Hepatocyte (in vitro differentiated cells): ENCODE measurements at regions not wholly inside any gene's neighbourhood (a gene's known extent, or its start where the extent isn't known, plus 50 kb on each side); places are given as distances from the start of the nearest gene placed in this dataset.

Experiments
- DNase-seq: peaks from one replicate; pipeline ENCODE4 v3.0.0-alpha.2; 2016; ENCODE audit warnings: low spot score
- H2AFZ ChIP-seq: fragments of 200-600 bp; sonication (generic); 2 replicates; pipeline ENCODE4 v1.6.0; 2016; ENCODE audit warnings: antibody characterized with exemption, mild to moderate bottlenecking
- H3K27ac ChIP-seq: fragments of 200-600 bp; sonication (generic); 2 replicates; pipeline ENCODE4 v1.5.1; 2016; ENCODE audit warnings: mild to moderate bottlenecking
- H3K27me3 ChIP-seq: fragments of 200-600 bp; sonication (generic); 2 replicates; pipeline ENCODE4 v1.6.1; 2016
- H3K36me3 ChIP-seq: fragments of 200-600 bp; sonication (generic); replicated peaks from 2 replicates; pipeline ENCODE4 v1.5.1; 2016; ENCODE audit warnings: low read depth; ENCODE audit not compliant: insufficient read depth
- H3K4me1 ChIP-seq: fragments of 200-600 bp; sonication (generic); 2 replicates; pipeline ENCODE4 v1.5.1; 2016; ENCODE audit warnings: mild to moderate bottlenecking, moderate library complexity; ENCODE audit not compliant: insufficient read depth
- H3K4me2 ChIP-seq: fragments of 200-600 bp; sonication (generic); 2 replicates; pipeline ENCODE4 v1.6.0; 2016
- H3K4me3 ChIP-seq: fragments of 200-600 bp; sonication (generic); 2 replicates; pipeline ENCODE4 v1.5.1; 2016; ENCODE audit warnings: mild to moderate bottlenecking
- H3K79me2 ChIP-seq: fragments of 200-600 bp; sonication (generic); 2 replicates; pipeline ENCODE4 v1.6.0; 2017; ENCODE audit warnings: mild to moderate bottlenecking
- H3K9me2 ChIP-seq: fragments of 200-600 bp; sonication (generic); replicated peaks from 2 replicates; pipeline ENCODE4 v1.6.0; 2017; ENCODE audit warnings: mild to moderate bottlenecking; ENCODE audit not compliant: insufficient read depth
- H3K9me3 ChIP-seq: fragments of 200-600 bp; sonication (generic); 2 replicates; pipeline ENCODE4 v1.5.1; 2016; ENCODE audit warnings: low read depth, mild to moderate bottlenecking
- H4K20me1 ChIP-seq: fragments of 200-600 bp; sonication (generic); 2 replicates; pipeline ENCODE4 v1.6.0; 2016; ENCODE audit warnings: mild to moderate bottlenecking; ENCODE audit not compliant: insufficient read depth, poor library complexity, severe bottlenecking
- EZH2 ChIP-seq: fragments of 200-600 bp; sonication (generic); IDR thresholded peaks from 2 replicates; pipeline ENCODE4 v1.6.1; 2016; ENCODE audit warnings: antibody characterized with exemption, mild to moderate bottlenecking, borderline replicate concordance
- EZH2phosphoT487 ChIP-seq: fragments of 200-600 bp; sonication (generic); IDR thresholded peaks from one replicate; pipeline ENCODE4 v1.6.1; 2018; ENCODE audit warnings: antibody characterized with exemption, mild to moderate bottlenecking, low read depth, moderate library complexity; ENCODE audit not compliant: unreplicated experiment, severe bottlenecking
- WGBS: methylation state at CpG from one replicate; pipeline ENCODE4 v1.1.6; 2016; ENCODE audit warnings: low lambda C conversion rate; ENCODE audit errors: missing lambda C conversion rate; 5-methylcytosine and 5-hydroxymethylcytosine counted together
- TF ChIP-seq, protein P1 (sequence below): fragments of 200-600 bp; sonication (generic); IDR thresholded peaks from 2 replicates; pipeline ENCODE4 v1.5.1; 2016; ENCODE audit warnings: antibody characterized with exemption, mild to moderate bottlenecking; ENCODE audit not compliant: poor library complexity

DNA sequence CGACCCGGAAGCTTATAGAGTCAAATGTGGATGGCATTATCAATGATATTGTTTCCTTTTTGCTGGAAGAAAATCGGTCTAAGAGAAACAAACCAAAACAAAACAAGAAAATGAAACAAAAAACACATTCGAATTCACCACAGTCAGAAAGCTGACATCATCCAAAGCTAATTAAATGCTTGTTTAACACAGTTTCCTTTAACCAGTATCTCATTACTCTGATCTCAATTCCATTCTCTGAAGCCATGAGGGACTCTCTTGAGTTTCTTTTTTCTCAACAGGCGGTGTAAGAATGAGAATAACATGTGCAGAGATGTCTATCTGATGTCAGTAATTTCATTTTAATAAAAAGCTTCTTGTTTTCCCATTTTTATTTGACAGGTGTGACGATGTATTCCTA, 1448.3 kb upstream of the DDX18 start:
- no peaks in the 10 kb centered on the region for H3K27me3 ChIP-seq
- H3K4me2 ChIP-seq = no peak overlapping the region
- no peaks in the 10 kb centered on the region for H3K36me3 ChIP-seq
- H3K4me3 ChIP-seq = no peak overlapping the region
- H3K9me2 ChIP-seq = no peaks in the 10 kb centered on the region
- H3K4me1 ChIP-seq = no peaks in the 10 kb centered on the region
- no peaks in the 10 kb centered on the region for H3K9me3 ChIP-seq
- no peak overlapping the region for H2AFZ ChIP-seq
- no peaks in the 10 kb centered on the region for H3K79me2 ChIP-seq
- DNase-seq = no peak
- TF ChIP-seq, protein P1, sequence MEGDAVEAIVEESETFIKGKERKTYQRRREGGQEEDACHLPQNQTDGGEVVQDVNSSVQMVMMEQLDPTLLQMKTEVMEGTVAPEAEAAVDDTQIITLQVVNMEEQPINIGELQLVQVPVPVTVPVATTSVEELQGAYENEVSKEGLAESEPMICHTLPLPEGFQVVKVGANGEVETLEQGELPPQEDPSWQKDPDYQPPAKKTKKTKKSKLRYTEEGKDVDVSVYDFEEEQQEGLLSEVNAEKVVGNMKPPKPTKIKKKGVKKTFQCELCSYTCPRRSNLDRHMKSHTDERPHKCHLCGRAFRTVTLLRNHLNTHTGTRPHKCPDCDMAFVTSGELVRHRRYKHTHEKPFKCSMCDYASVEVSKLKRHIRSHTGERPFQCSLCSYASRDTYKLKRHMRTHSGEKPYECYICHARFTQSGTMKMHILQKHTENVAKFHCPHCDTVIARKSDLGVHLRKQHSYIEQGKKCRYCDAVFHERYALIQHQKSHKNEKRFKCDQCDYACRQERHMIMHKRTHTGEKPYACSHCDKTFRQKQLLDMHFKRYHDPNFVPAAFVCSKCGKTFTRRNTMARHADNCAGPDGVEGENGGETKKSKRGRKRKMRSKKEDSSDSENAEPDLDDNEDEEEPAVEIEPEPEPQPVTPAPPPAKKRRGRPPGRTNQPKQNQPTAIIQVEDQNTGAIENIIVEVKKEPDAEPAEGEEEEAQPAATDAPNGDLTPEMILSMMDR = no peak
- TF ChIP-seq EZH2phosphoT487 = no peak
- no peak for TF ChIP-seq EZH2
- no peaks in the 10 kb centered on the region for H4K20me1 ChIP-seq
- no peak overlapping the region for H3K27ac ChIP-seq
- WGBS = 88% methylated on average over 6 of the region's 6 CpGs

DNA sequence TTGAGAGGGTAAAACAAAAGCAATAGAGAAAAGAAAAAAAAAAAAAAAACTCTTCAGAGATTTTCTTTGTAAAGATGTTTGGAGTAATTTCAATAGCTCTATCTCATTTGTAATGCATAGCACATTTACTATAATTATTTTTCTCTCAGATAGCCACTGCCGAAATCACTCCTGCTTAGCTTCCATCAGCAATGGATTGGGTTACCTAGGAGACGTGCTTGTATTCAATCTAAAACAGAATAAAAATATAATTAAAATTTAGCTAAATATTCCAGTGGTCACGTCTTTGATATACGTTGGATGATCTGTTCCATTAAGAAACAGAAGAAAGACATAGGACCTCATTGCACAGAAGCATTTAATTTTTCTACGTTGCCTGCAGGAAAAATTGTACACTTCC, 1435.7 kb upstream of the DDX18 start:
- DNase-seq = no peak
- Histone ChIP-seq H3K4me2 (no peak overlapping the region), H3K79me2 (no peaks in the 10 kb centered on the region), H3K9me2 (no peaks in the 10 kb centered on the region), H3K9me3 (no peaks in the 10 kb centered on the region), H2AFZ (no peak overlapping the region), H3K36me3 (no peaks in the 10 kb centered on the region), H3K4me1 (no peaks in the 10 kb centered on the region), H3K4me3 (no peak overlapping the region), H3K27ac (no peak overlapping the region), H3K27me3 (no peaks in the 10 kb centered on the region), H4K20me1 (no peaks in the 10 kb centered on the region)
- WGBS = 80% methylated on average over 5 of the region's 5 CpGs
- no peak for TF ChIP-seq EZH2
- TF ChIP-seq EZH2phosphoT487 = no peak
- TF ChIP-seq, protein P1 = no peak

DNA sequence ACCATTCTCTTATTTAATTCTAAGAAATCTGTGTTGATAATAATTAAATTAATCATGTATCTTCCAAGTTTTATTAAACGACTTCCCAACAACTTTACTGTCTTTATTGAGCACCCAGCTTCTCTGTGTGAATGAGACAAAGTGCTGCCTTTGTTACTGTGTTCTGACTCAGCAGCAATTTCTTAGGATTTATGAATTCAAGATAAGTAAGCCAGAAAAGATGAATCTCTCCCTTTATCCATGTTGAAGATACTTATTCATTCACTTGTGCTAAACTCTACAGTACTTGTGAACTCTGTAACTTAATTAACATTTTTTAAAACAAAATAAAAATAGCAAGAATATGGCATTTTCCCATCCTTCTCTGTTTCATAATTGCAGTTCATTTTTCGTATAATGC, 1403.3 kb upstream of the DDX18 start:
- 71% methylated on average over 2 of the region's 2 CpGs for WGBS
- no peaks in the 10 kb centered on the region for H3K79me2 ChIP-seq
- H2AFZ ChIP-seq = no peak overlapping the region
- H3K27ac ChIP-seq = no peak overlapping the region
- H3K36me3 ChIP-seq = no peaks in the 10 kb centered on the region
- H3K4me1 ChIP-seq = no peaks in the 10 kb centered on the region
- no peaks in the 10 kb centered on the region for H3K27me3 ChIP-seq
- H3K4me2 ChIP-seq = no peak overlapping the region
- DNase-seq = no peak
- H3K9me2 ChIP-seq = no peaks in the 10 kb centered on the region
- no peaks in the 10 kb centered on the region for H3K9me3 ChIP-seq
- no peak overlapping the region for H3K4me3 ChIP-seq
- H4K20me1 ChIP-seq = no peaks in the 10 kb centered on the region
- TF ChIP-seq EZH2 = no peak
- no peak for TF ChIP-seq EZH2phosphoT487
- TF ChIP-seq, protein P1 = no peak

DNA sequence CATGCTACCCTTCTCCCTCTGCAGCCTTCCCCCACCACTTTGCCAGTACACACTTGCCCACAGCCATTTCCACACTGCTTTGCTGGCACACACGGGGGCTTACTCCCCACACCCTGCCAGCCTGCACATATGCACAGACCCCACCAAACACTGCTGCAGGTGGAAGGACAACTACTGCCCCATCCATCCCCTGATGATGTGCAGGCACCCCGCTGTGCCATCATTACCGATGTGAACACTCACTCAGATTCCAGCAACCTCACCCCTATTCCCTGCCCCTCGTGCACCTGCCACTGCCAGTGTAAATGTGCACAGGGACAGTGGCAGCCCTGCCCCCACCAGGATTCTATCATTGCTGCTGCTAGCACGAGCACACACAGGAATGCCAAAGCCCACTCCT, 1400.8 kb upstream of the DDX18 start:
- no peak overlapping the region for H3K4me2 ChIP-seq
- DNase-seq = no peak
- no peaks in the 10 kb centered on the region for H3K9me2 ChIP-seq
- TF ChIP-seq, protein P1 = no peak
- TF ChIP-seq EZH2 (no peak), EZH2phosphoT487 (no peak)
- H4K20me1 ChIP-seq = no peaks in the 10 kb centered on the region
- no peaks in the 10 kb centered on the region for H3K36me3 ChIP-seq
- H3K4me1 ChIP-seq = no peaks in the 10 kb centered on the region
- H2AFZ ChIP-seq = no peak overlapping the region
- no peaks in the 10 kb centered on the region for H3K79me2 ChIP-seq
- no peak overlapping the region for H3K4me3 ChIP-seq
- no peaks in the 10 kb centered on the region for H3K27me3 ChIP-seq
- no peaks in the 10 kb centered on the region for H3K9me3 ChIP-seq
- WGBS = 86% methylated on average over 5 of the region's 5 CpGs
- no peak overlapping the region for H3K27ac ChIP-seq
